ENCODE measurements at regions not wholly inside any gene's neighbourhood (a gene's known extent, or its start where the extent isn't known, plus 50 kb on each side); places are given as distances from the start of the nearest gene placed in this dataset.
"Not testable (repeated sequence)": the region's sequence is repeated elsewhere in the genome, so short reads cannot be mapped to it uniquely, and the experiment has no call there.

- WGBS (ENCODE audit: insufficient coverage): 94% methylated on average over 15 of the region's 15 CpGs
- peaks cover 9 to 24% of the 10 kb centered on the region in 2 donors for H3K9me3 Mint-ChIP-seq
Measured at GRCh38 chr4:31259119-31259518, 539.0 kb downstream of the PCDH7 start.

GRCh38 chr4:31261632-31262031 lies 541.5 kb downstream of the PCDH7 start:
- Histone ChIP-seq H3K27me3 (ENCODE audit: control insufficient read depth, insufficient read depth, low read length) (no peaks in the 10 kb centered on the region), H3K27ac (ENCODE audit: low read length) (no peak overlapping the region), H3K4me3 (ENCODE audit: low read length) (no peak overlapping the region), H3K4me1 (ENCODE audit: control insufficient read depth, insufficient read depth, low read length) (no peaks in the 10 kb centered on the region), H3K36me3 (ENCODE audit: control insufficient read depth, insufficient read depth, low read length) (no peaks in the 10 kb centered on the region), H3K9me3 (ENCODE audit: control insufficient read depth, insufficient read depth, low read length) (no peaks in the 10 kb centered on the region)
- TF ChIP-seq CTCF (IDR thresholded peaks at IDR 0.05): no peak
- DNase-seq: no peak
- intact Hi-C loops (cut with micrococcal nuclease): no loop called here
- 38% methylated on average over 2 of the region's 2 CpGs for WGBS (ENCODE audit: insufficient coverage)
- no peaks in the 10 kb centered on the region for H3K27me3 Mint-ChIP-seq (ENCODE audit: low read depth in 2 of 2)
- H3K27ac Mint-ChIP-seq: no peak overlapping the region
- no peak for ATAC-seq
- peaks cover 8 to 13% of the 10 kb centered on the region in 2 donors for H3K9me3 Mint-ChIP-seq
- H3K36me3 Mint-ChIP-seq: peaks cover 8% of the 10 kb centered on the region
- no peaks in the 10 kb centered on the region for H3K4me1 Mint-ChIP-seq
- H3K4me3 Mint-ChIP-seq: no peak overlapping the region

More at GRCh38 chr4:31259119-31259518, 539.0 kb downstream of the PCDH7 start:
- ATAC-seq (no peak), DNase-seq (no peak)
- H3K4me1 Mint-ChIP-seq: no peaks in the 10 kb centered on the region
- TF ChIP-seq CTCF (IDR thresholded peaks at IDR 0.05): no peak
- no peaks in the 10 kb centered on the region for H3K27me3 Mint-ChIP-seq (ENCODE audit: low read depth in 2 of 2)
- H3K4me1 ChIP-seq (ENCODE audit: control insufficient read depth, insufficient read depth, low read length): no peaks in the 10 kb centered on the region
- no peak overlapping the region for H3K4me3 ChIP-seq (ENCODE audit: low read length)
- no peak overlapping the region for H3K4me3 Mint-ChIP-seq
- H3K36me3 ChIP-seq (ENCODE audit: control insufficient read depth, insufficient read depth, low read length): no peaks in the 10 kb centered on the region
- peaks cover 5% of the 10 kb centered on the region for H3K36me3 Mint-ChIP-seq
- intact Hi-C loops (cut with micrococcal nuclease): no loop called here
- no peak overlapping the region for H3K27ac ChIP-seq (ENCODE audit: low read length)
- H3K9me3 ChIP-seq (ENCODE audit: control insufficient read depth, insufficient read depth, low read length): no peaks in the 10 kb centered on the region
- no peak overlapping the region for H3K27ac Mint-ChIP-seq
- H3K27me3 ChIP-seq (ENCODE audit: control insufficient read depth, insufficient read depth, low read length): no peaks in the 10 kb centered on the region

- H3K4me3 Mint-ChIP-seq; H3K4me3 ChIP-seq (ENCODE audit: low read length); H3K4me1 Mint-ChIP-seq; H3K27ac Mint-ChIP-seq; H3K27me3 ChIP-seq (ENCODE audit: control insufficient read depth, insufficient read depth, low read length); H3K36me3 Mint-ChIP-seq; DNase-seq; H3K9me3 ChIP-seq (ENCODE audit: control insufficient read depth, insufficient read depth, low read length); H3K36me3 ChIP-seq (ENCODE audit: control insufficient read depth, insufficient read depth, low read length); ATAC-seq; H3K27ac ChIP-seq (ENCODE audit: low read length); H3K4me1 ChIP-seq (ENCODE audit: control insufficient read depth, insufficient read depth, low read length); H3K27me3 Mint-ChIP-seq (ENCODE audit: low read depth in 2 of 2); intact Hi-C loops (cut with micrococcal nuclease): not testable (repeated sequence)
- peaks cover 10 to 23% of the 10 kb centered on the region in 2 donors for H3K9me3 Mint-ChIP-seq
- 86% methylated on average over 4 of the region's 4 CpGs for WGBS (ENCODE audit: insufficient coverage)
Measured at GRCh38 chr4:31266094-31266493, 545.9 kb downstream of the PCDH7 start.

GRCh38 chr4:31272331-31273061 lies 552.3 kb downstream of the PCDH7 start:
- WGBS (ENCODE audit: insufficient coverage): 80% methylated on average over 5 of the region's 6 CpGs
- intact Hi-C loops (cut with micrococcal nuclease): no loop called here
- no peak overlapping the region for H3K4me3 Mint-ChIP-seq
- no peaks in the 10 kb centered on the region for H3K36me3 Mint-ChIP-seq
- ATAC-seq: no peak
- Histone ChIP-seq H3K4me3 (ENCODE audit: low read length) (no peak overlapping the region), H3K9me3 (ENCODE audit: control insufficient read depth, insufficient read depth, low read length) (peaks cover 3% of the 10 kb centered on the region), H3K36me3 (ENCODE audit: control insufficient read depth, insufficient read depth, low read length) (no peaks in the 10 kb centered on the region), H3K4me1 (ENCODE audit: control insufficient read depth, insufficient read depth, low read length) (no peaks in the 10 kb centered on the region), H3K27ac (ENCODE audit: low read length) (no peak overlapping the region), H3K27me3 (ENCODE audit: control insufficient read depth, insufficient read depth, low read length) (no peaks in the 10 kb centered on the region)
- H3K27ac Mint-ChIP-seq: no peak overlapping the region
- DNase-seq: no peak
- H3K9me3 Mint-ChIP-seq: peaks cover 12 to 19% of the 10 kb centered on the region in 2 donors
- TF ChIP-seq CTCF (IDR thresholded peaks at IDR 0.05): no peak
- H3K27me3 Mint-ChIP-seq (ENCODE audit: low read depth in 2 of 2): no peaks in the 10 kb centered on the region
- H3K4me1 Mint-ChIP-seq: no peaks in the 10 kb centered on the region

All from natural killer cell (primary cell).